Mucosa of descending colon (tissue), 3 donors: ENCODE measurements at regions not wholly inside any gene's neighbourhood (a gene's known extent, or its start where the extent isn't known, plus 50 kb on each side); places are given as distances from the start of the nearest gene placed in this dataset.

Source experiments
- ATAC-seq: fragments of 200-7000 bp; cut with Tn5 transposase; one replicate; pipeline ENCODE4 v1.9.1; 2020; ENCODE audit warnings: mild to moderate bottlenecking, moderate library complexity
- DNase-seq, 3 donors: peaks; one replicate each; pipeline ENCODE4 v3.0.0-alpha.2; 2020
- H3K36me3 ChIP-seq: fragments of 200-600 bp; one replicate; pipeline ENCODE4 v1.8.0; 2021; ENCODE audit warnings: low read depth, mild to moderate bottlenecking
- H3K4me1 ChIP-seq: fragments of 200-600 bp; one replicate; pipeline ENCODE4 v1.8.0; 2021; ENCODE audit warnings: low read depth, mild to moderate bottlenecking
- H3K4me3 ChIP-seq: fragments of 200-600 bp; one replicate; pipeline ENCODE4 v1.8.0; 2021; ENCODE audit warnings: mild to moderate bottlenecking
- H3K9me3 ChIP-seq: fragments of 200-600 bp; one replicate; pipeline ENCODE4 v1.8.0; 2021; ENCODE audit warnings: mild to moderate bottlenecking
- intact Hi-C, 2 donors: fragments of 100-400 bp; cut with DNase I in 1 of 2; cut with micrococcal nuclease in 1 of 2; formaldehyde crosslinking; loops; one replicate each; pipeline versions ENCODE4 v1.11.0 to v1.11.1; 2022; cut with DNase I, micrococcal nuclease
- TF ChIP-seq, protein P1 (sequence below): fragments of 200-600 bp; IDR thresholded peaks from one replicate; pipeline ENCODE4 v1.8.0; 2022; ENCODE audit warnings: antibody characterized with exemption, mild to moderate bottlenecking
- donor health status: DM: no; HTN: no; CAD: no; lungs with moderate emphysema.
- donor health status: DM: no; HTN: no; CAD: no.
- donor health status: DM: no; HTN: yes; CAD: no.

DNA sequence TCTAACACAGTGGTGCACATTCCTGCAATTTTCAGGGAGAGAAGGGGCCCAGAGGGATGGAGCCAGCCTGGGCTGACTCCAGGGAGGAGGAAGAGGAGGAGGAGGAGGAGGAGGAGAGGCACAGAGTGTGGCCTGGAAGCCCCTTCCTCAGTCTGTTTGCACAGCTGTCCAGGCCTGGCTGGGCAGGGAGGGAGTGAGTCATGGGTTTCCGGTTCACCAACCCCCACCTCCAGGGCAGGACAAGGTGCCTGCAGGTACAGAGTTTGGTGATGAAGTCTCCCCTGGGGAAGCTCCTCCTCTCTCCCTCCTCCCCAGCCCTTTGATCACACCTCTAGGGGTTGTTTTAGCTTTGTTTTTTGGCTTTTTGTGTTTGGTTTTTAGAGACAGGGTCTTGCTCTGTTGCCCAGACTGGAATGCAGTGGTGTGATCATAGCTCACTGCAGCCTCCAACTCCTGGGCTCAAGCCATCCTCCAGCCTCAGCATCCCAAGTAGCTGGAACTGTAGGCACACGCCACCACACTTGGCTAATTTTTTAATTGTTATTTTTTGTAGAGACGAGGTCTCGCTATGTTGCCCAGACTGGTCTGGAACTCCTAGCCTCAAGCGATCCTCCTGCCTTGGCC, 77.5 kb upstream of the CUX1 start:
- H3K4me1 ChIP-seq = peaks cover 11% of the 10 kb centered on the region
- H3K4me3 ChIP-seq = no peak overlapping the region
- no peaks in the 10 kb centered on the region for H3K9me3 ChIP-seq
- DNase-seq (peak in 1 of 3 donors; percentile 40), ATAC-seq (peak; percentile 65)
- TF ChIP-seq, protein P1, sequence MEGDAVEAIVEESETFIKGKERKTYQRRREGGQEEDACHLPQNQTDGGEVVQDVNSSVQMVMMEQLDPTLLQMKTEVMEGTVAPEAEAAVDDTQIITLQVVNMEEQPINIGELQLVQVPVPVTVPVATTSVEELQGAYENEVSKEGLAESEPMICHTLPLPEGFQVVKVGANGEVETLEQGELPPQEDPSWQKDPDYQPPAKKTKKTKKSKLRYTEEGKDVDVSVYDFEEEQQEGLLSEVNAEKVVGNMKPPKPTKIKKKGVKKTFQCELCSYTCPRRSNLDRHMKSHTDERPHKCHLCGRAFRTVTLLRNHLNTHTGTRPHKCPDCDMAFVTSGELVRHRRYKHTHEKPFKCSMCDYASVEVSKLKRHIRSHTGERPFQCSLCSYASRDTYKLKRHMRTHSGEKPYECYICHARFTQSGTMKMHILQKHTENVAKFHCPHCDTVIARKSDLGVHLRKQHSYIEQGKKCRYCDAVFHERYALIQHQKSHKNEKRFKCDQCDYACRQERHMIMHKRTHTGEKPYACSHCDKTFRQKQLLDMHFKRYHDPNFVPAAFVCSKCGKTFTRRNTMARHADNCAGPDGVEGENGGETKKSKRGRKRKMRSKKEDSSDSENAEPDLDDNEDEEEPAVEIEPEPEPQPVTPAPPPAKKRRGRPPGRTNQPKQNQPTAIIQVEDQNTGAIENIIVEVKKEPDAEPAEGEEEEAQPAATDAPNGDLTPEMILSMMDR = no peak
- intact Hi-C loops = no loop called here
- H3K36me3 ChIP-seq = no peaks in the 10 kb centered on the region

DNA sequence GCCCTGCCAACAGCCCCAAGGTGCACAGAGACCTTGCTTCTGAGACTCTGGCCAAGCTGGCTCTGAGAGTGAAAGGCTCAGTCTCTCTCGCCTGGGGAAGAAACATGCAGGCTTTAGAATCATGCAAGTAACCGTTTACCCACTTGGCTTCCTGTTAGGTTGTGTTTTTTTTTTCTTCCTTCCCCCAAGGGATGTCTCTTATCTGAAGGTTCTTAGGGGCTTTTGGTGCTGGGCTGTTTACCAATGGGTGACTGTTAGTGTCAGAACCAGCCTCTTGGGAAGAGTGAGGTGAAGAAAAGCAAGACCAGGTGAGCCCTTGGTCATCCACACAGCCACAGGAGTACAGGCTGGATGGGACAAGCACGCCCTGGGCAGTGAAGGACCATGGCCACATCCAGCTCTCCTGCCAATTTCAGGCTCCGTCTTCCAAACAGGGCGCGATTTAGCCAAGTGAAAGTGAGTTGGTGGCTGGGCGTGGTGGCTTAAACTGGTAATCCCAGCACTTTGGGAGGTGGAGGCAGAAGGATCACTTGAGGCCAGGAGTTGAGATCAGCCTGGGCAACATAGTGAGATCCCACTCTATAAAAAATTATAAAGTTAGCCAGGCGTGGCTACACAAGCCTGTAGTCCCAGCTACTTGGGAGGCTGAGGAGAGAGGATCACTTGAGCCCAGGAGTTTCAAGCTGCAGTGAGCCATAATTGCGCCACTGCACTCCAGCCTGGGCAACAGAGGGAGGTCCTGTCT, 76.3 kb upstream of the CUX1 start:
- no peak for DNase-seq
- H3K4me3 ChIP-seq = no peak overlapping the region
- H3K9me3 ChIP-seq = no peaks in the 10 kb centered on the region
- intact Hi-C loops = no loop called here
- H3K4me1 ChIP-seq = peaks cover 11% of the 10 kb centered on the region
- H3K36me3 ChIP-seq = no peaks in the 10 kb centered on the region
- TF ChIP-seq, protein P1 = no peak
- peak; percentile 7 for ATAC-seq

DNA sequence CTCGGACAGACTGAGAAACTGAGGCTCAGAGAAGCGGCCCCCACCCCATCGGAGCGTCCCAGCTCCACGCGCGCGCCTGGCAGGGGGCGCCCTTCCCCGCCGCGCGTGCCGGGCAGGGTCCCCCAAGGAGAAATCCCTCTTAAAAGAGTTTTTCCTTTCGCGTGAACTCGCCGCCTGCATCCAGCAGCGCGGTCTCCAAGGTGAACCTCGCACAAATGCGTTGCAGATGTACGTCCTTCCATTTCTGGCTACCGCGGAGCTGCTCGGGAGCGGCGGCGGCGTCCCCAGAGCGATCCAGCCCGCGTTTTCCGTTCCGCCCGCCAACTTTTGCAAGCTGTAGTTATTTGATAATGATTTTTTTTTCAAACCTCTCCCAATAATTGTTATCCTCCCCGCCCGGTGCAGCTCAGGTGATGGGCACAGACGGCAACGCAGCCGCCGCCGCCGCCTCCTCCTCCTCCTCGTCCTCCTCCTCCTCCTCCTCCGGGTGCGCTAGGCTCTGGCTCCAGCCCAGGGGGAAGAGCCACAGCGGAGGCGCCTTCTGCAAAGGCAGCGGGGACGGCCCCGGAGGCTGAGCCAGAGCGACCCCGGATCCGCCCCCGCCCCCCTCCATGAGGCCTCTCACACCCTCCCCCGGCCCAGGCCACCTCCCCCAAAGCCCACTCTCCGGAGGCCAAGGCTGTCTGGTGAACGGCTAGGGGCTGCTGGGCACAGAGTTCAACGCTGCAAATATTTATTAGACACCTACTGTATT, 74.0 kb upstream of the CUX1 start:
- intact Hi-C loops = no loop called here
- peak; percentile 77 for ATAC-seq
- Histone ChIP-seq H3K9me3 (no peaks in the 10 kb centered on the region), H3K36me3 (no peaks in the 10 kb centered on the region), H3K4me3 (no peak overlapping the region), H3K4me1 (peaks cover 11% of the 10 kb centered on the region)
- DNase-seq = peak; percentile 69 to 80 (median 76)
- TF ChIP-seq, protein P1 = peak; percentile 39

DNA sequence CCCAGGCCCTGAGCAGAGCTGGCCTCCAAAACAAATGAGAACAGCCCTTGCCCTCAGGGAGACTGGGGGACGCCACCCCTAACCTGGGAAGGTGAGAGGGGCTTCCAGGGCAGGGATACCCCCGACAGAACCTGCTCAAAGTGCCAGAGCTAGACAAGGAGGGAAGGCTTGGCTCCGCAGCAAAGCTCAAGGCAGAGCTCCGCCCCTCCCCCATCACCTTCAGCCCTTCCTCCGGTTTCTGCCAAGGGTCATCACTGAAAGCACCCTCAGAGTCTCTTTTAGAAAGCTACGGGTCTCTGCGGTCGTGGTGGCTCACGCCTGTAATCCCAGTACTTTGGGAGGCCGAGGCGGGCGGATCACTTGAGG, 73.4 kb upstream of the CUX1 start:
- Histone ChIP-seq H3K36me3 (no peaks in the 10 kb centered on the region), H3K4me1 (peaks cover 11% of the 10 kb centered on the region), H3K9me3 (no peaks in the 10 kb centered on the region), H3K4me3 (no peak overlapping the region)
- intact Hi-C loops = no loop called here
- DNase-seq (peak in 2 of 3 donors; percentile 42 to 48), ATAC-seq (peak; percentile 16)
- TF ChIP-seq, protein P1 = no peak

DNA sequence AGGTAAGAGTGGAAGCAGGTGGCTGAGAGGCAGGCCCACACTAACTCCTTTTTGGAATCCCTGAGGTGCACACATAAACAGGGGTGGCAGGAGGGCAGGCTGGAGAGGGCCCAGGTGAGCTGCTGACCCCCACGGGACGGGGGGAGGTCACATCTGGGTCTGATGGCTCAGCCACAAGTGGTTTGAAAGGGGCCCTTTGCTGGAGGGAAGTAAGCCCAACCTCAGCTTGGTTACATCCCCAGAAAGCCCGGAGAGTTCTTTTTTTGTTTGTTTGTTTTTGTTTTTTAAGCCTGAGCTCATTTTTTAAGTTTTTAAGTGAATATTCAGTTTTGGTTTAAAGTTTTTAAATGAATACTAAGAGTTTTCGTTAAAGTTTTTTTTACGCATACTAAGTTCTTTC, 72.8 kb upstream of the CUX1 start:
- DNase-seq = no peak
- TF ChIP-seq, protein P1 = no peak
- intact Hi-C loops = no loop called here
- no peaks in the 10 kb centered on the region for H3K9me3 ChIP-seq
- H3K36me3 ChIP-seq = no peaks in the 10 kb centered on the region
- no peak overlapping the region for H3K4me3 ChIP-seq
- ATAC-seq = no peak
- H3K4me1 ChIP-seq = peaks cover 11% of the 10 kb centered on the region
